NB4 (cell line): ENCODE measurements at regions not wholly inside any gene's neighbourhood (a gene's known extent, or its start where the extent isn't known, plus 50 kb on each side); places are given as distances from the start of the nearest gene placed in this dataset.
A peak's percentile ranks its signal among the peaks of the same experiment; 100 is the strongest.
"Not testable (repeated sequence)": the region's sequence is repeated elsewhere in the genome, so short reads cannot be mapped to it uniquely, and the experiment has no call there.

Experiments used
- DNase-seq: peaks from one replicate; pipeline ENCODE4 v3.0.0; 2010; ENCODE audit warnings: low read depth
- H3K4me3 ChIP-seq: one replicate; pipeline ENCODE4 v1.5.1; 2011; ENCODE audit warnings: mild to moderate bottlenecking, low read depth, low read length, moderate library complexity
- MYC ChIP-seq: IDR thresholded peaks from 2 replicates; pipeline ENCODE4 v1.6.1; 2011; ENCODE audit warnings: low read depth, low read length
- POLR2A ChIP-seq: IDR thresholded peaks from 2 replicates; pipeline ENCODE4 v1.6.1; 2011; ENCODE audit warnings: mild to moderate bottlenecking; ENCODE audit not compliant: insufficient read length; ENCODE audit errors: extremely low read depth
- TF ChIP-seq, protein P1 (sequence below): IDR thresholded peaks from 2 replicates; pipeline ENCODE4 v1.6.1; 2011; ENCODE audit warnings: low read depth, low read length
- TF ChIP-seq, protein P2 (sequence below): IDR thresholded peaks from one replicate; pipeline ENCODE4 v1.5.1; 2012; ENCODE audit warnings: low read depth, low read length

DNA sequence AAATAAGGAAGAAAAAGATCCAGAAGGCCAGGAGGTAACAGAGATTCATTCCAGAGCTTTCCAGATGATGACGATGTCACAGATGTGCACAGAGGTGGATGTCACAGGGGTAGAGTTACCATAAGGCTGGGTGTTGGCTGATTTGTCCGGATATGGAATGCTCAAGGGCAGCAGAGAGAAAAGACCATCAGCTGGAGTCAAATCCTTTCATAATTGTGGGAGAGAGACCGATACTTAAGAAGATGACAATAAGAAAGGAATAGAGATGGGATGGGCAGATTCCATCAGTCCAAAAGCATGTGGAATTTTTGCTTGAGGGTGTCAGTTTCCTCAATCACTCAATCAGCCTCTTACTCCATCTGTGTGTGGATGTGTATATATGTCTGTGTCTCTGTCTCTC is 150.4 kb downstream of the CENPC start:
- TF ChIP-seq, protein P1, sequence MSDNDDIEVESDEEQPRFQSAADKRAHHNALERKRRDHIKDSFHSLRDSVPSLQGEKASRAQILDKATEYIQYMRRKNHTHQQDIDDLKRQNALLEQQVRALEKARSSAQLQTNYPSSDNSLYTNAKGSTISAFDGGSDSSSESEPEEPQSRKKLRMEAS: no peak
- no peak for TF ChIP-seq MYC
- TF ChIP-seq, protein P2, sequence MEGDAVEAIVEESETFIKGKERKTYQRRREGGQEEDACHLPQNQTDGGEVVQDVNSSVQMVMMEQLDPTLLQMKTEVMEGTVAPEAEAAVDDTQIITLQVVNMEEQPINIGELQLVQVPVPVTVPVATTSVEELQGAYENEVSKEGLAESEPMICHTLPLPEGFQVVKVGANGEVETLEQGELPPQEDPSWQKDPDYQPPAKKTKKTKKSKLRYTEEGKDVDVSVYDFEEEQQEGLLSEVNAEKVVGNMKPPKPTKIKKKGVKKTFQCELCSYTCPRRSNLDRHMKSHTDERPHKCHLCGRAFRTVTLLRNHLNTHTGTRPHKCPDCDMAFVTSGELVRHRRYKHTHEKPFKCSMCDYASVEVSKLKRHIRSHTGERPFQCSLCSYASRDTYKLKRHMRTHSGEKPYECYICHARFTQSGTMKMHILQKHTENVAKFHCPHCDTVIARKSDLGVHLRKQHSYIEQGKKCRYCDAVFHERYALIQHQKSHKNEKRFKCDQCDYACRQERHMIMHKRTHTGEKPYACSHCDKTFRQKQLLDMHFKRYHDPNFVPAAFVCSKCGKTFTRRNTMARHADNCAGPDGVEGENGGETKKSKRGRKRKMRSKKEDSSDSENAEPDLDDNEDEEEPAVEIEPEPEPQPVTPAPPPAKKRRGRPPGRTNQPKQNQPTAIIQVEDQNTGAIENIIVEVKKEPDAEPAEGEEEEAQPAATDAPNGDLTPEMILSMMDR: no peak
- TF ChIP-seq POLR2A: no peak
- DNase-seq: no peak
- H3K4me3 ChIP-seq: no peak overlapping the region

DNA sequence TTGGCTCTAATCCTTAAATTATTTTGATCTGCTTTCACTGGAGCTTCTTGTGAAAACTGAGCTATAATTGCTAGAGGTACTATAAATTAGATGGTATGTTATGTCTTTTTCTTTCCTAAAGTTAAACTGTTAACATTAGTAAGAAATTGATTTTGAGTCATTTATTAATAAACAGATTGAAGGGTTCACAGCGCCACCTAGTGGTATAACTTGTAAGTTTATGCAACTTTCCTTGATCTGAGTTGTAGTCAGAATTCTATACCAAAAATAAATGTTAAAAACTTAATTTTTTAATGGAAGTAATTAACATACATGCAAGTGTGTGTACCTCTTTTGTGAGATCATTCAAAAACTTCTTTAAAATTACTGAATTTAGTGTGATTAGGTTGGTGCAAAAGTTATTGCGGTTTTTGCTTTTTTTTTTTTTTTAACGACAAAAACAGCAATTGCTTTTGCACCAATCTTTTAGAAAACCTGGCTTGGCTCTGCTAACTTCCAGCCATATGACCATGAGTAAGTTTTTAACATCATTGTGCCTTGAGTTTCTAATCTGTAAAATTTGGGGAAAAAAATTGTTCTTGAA is 151.5 kb downstream of the CENPC start:
- no peak overlapping the region for H3K4me3 ChIP-seq
- TF ChIP-seq, protein P1: no peak
- TF ChIP-seq, protein P2: peak; percentile 12
- no peak for TF ChIP-seq MYC
- DNase-seq: peak; percentile 55

DNA sequence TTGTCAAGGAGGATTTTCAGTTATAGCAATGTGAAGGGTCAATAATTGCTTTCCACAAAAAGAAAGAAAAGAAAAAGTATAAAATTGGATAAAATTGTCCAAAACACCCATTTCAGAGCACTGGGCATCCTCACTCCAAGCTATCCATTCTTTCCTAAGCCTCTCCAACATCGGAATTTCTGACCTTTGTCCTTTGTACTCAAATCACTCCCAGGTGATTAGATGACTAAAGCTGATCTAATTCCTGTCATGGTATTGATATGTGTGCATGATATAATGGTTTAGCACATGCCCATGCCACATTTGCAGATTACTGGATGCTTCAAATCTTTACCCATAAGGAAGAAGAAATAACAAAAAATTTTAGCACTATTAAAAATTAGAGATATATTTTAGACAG is 152.3 kb downstream of the CENPC start:
- TF ChIP-seq MYC (no peak), POLR2A (no peak)
- TF ChIP-seq, protein P2: no peak
- TF ChIP-seq, protein P1: no peak
- no peak overlapping the region for H3K4me3 ChIP-seq
- DNase-seq: no peak

DNA sequence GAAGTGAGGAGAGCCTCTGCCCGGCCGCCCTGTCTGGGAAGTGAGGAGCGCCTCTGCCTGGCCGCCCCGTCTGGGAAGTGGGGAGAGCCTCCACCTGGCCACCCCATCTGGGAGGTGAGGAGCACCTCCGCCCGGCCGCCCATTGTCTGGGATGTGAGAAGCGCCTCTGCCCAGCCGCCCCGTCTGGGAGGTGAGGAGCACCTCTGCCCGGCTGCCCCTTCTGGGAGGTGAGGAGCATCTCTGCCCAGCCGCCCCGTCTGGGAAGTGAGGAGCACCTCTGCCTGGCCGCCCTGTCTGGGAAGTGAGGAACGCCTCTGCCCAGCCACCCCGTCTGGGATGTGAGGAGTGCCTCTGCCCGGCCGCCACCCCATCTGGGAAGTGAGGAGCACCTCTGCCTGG is 163.9 kb downstream of the CENPC start:
- H3K4me3 ChIP-seq, DNase-seq: not testable (repeated sequence)

DNA sequence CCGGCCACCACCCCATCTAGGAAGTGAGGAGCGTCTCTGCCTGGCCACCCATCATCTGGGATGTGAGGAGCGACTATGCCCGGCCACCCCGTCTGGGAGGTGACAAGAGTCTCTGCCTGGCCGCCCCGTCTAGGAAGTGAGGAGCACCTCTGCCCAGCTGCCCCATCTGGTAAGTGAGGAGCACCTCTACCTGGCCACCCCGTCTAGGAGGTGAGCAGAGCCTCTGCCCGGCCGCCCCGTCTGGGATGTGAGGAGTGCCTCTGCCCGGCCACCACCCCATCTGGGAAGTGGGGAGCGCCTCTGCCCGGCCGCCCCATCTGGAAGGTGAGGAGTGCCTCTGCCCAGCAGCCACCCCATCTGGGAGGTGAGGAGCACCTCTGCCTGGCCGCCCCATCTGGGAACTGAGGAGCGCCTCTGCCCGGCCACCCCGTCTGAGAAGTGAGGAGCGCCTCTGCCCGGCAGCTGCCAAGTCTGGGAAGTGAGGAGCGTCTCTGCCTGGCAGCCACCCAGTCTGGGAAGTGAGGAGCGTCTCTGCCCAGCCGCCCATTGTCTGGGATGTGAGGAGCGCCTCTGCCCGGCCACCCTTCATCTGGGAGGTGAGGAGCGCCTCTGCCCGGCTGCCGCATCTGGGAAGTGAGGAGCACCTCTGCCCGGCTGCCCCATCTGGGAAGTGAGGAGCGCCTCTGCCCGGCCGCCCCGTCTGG is 164.4 kb downstream of the CENPC start:
- DNase-seq, H3K4me3 ChIP-seq: not testable (repeated sequence)

DNA sequence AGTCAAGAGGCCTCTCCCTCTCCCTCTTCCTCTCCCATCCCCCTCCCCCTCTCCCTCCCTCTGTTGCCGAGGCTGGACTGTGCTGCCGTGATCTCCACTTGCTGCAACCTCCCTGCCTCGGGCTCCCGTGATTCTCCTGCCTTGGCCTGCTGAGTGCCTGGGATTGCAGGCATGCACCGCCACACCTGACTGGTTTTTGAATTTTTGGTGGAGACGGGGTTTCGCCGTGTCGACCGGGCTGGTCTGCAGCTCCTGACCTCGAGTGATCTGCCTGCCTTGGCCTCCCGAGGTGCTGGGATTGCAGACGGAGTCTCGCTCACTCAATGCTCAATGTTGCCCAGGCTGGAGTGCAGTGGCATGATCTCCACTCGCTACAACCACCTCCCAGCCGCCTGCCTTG is 165.1 kb downstream of the CENPC start:
- DNase-seq: no peak
- no peak overlapping the region for H3K4me3 ChIP-seq
- TF ChIP-seq, protein P1: no peak
- TF ChIP-seq, protein P2: no peak
- TF ChIP-seq POLR2A (no peak), MYC (no peak)

DNA sequence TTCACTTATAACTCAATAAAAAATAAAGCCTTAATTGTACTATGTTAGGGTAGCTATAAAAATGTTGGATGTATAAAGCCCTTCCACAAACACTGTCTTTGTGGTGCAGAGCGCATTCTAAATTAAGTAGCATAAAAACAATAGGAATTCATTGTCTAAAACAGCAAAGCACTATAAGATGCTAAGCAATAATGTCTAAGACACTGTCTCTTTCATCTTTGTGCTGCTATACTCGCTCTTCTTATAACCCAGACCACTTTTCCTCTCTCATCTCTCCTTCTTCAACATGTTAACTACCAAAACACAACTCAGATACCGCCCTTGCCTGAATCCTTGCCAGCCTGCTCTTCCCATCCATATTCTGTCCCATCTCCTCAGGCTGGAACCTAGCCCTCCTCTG is 170.0 kb downstream of the CENPC start:
- no peak for DNase-seq
- H3K4me3 ChIP-seq: no peak overlapping the region
- TF ChIP-seq MYC (no peak), POLR2A (no peak)
- TF ChIP-seq, protein P1: no peak
- TF ChIP-seq, protein P2: no peak
